ENCODE measurements at regions not wholly inside any gene's neighbourhood (a gene's known extent, or its start where the extent isn't known, plus 50 kb on each side); places are given as distances from the start of the nearest gene placed in this dataset.

DNA sequence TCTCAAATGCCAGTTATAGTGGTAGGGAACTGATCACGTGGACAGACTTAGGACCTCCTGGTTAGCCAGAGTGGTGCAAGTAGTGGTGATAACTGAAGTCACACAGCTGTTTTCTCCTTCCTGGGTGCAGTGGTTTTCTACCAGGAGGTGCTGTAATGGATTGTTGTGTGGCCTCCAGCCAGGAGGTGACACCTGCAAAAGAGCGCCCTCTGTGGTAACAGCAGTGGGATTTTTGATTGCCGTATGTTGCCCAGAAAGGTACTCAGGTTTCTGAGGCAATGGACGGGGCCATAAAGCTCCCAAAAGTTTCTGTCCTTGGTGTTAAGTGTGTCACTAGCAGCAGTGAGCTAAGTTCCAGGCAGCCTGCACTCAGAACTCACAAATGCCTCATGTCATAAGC, 1358.1 kb upstream of the DDX18 start:
- ChIA-PET POLR2A (no interaction called here), CTCF (no interaction called here)
- ATAC-seq, result no peak
- Histone ChIP-seq H3K27ac (ENCODE audit: low read length) (no peak overlapping the region), H3K4me1 (ENCODE audit: control insufficient read depth, insufficient read depth, low read length) (no peaks in the 10 kb centered on the region), H3K36me3 (ENCODE audit: control insufficient read depth, insufficient read depth, low read length) (no peaks in the 10 kb centered on the region), H3K4me3 (ENCODE audit: low read depth in 2 of 2, low read length in 2 of 2) (no peak overlapping the region), H3K9me3 (ENCODE audit: control insufficient read depth, insufficient read depth, low read depth, low read length) (no peaks in the 10 kb centered on the region; the same call in 1 of the 2 replicates), H3K27me3 (ENCODE audit: control insufficient read depth, insufficient read depth, low read length) (no peaks in the 10 kb centered on the region)
- intact Hi-C loops (cut with micrococcal nuclease; ENCODE audit: unreplicated experiment), result no loop called here
- no TSS peak for BruUV-seq (replicated peaks)
- DNase-seq (ENCODE audit: low read depth, low spot score), result no peak
- in situ Hi-C loops (cut with HindIII; ENCODE audit: low pct_unique_long_range_greater_than_20kb, low sequenced_read_pairs), result no loop called here
- TF ChIP-seq TCF7L2 (IDR thresholded peaks at IDR 0.05; ENCODE audit: low read depth, low read length), result no peak
- no peak for TF ChIP-seq POLR2AphosphoS5 (IDR thresholded peaks at IDR 0.05; ENCODE audit: low read depth, low read length)
- TF ChIP-seq SIN3A (IDR thresholded peaks at IDR 0.05; ENCODE audit: borderline replicate concordance, insufficient read depth, low read depth, low read length), result no peak
- TF ChIP-seq, protein P1, sequence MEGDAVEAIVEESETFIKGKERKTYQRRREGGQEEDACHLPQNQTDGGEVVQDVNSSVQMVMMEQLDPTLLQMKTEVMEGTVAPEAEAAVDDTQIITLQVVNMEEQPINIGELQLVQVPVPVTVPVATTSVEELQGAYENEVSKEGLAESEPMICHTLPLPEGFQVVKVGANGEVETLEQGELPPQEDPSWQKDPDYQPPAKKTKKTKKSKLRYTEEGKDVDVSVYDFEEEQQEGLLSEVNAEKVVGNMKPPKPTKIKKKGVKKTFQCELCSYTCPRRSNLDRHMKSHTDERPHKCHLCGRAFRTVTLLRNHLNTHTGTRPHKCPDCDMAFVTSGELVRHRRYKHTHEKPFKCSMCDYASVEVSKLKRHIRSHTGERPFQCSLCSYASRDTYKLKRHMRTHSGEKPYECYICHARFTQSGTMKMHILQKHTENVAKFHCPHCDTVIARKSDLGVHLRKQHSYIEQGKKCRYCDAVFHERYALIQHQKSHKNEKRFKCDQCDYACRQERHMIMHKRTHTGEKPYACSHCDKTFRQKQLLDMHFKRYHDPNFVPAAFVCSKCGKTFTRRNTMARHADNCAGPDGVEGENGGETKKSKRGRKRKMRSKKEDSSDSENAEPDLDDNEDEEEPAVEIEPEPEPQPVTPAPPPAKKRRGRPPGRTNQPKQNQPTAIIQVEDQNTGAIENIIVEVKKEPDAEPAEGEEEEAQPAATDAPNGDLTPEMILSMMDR (IDR thresholded peaks at IDR 0.05), result no peak
- TF ChIP-seq, protein P2, sequence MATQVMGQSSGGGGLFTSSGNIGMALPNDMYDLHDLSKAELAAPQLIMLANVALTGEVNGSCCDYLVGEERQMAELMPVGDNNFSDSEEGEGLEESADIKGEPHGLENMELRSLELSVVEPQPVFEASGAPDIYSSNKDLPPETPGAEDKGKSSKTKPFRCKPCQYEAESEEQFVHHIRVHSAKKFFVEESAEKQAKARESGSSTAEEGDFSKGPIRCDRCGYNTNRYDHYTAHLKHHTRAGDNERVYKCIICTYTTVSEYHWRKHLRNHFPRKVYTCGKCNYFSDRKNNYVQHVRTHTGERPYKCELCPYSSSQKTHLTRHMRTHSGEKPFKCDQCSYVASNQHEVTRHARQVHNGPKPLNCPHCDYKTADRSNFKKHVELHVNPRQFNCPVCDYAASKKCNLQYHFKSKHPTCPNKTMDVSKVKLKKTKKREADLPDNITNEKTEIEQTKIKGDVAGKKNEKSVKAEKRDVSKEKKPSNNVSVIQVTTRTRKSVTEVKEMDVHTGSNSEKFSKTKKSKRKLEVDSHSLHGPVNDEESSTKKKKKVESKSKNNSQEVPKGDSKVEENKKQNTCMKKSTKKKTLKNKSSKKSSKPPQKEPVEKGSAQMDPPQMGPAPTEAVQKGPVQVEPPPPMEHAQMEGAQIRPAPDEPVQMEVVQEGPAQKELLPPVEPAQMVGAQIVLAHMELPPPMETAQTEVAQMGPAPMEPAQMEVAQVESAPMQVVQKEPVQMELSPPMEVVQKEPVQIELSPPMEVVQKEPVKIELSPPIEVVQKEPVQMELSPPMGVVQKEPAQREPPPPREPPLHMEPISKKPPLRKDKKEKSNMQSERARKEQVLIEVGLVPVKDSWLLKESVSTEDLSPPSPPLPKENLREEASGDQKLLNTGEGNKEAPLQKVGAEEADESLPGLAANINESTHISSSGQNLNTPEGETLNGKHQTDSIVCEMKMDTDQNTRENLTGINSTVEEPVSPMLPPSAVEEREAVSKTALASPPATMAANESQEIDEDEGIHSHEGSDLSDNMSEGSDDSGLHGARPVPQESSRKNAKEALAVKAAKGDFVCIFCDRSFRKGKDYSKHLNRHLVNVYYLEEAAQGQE (IDR thresholded peaks at IDR 0.05; ENCODE audit: insufficient read depth in 1 of 2, low read depth in 2 of 2, low read length in 1 of 2), result no peak

DNA sequence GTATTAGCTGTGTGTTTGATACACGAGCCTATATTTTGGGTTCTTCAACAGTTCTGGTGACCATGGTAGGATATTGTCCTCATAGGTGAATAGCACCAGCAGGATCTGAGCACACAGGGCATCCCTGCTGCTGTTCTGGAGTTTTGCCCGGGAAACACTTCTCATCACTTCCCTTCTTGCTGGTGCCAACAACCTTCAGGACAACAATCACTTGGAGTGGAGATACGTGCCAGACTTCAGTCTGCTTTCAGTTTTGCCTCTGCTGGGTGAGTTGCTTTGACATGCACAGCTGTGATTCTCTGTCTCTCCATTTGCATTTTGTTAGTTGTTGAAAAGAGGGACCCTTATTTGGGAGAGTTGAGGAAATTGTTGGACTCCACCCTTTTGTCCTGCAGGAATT, 1347.2 kb upstream of the DDX18 start:
- in situ Hi-C loops (cut with HindIII; ENCODE audit: low pct_unique_long_range_greater_than_20kb, low sequenced_read_pairs) (no loop called here), intact Hi-C loops (cut with micrococcal nuclease; ENCODE audit: unreplicated experiment) (no loop called here)
- ATAC-seq (no peak), DNase-seq (ENCODE audit: low read depth, low spot score) (no peak)
- no TSS peak for BruUV-seq (replicated peaks)
- POLR2A ChIA-PET, result no interaction called here
- Histone ChIP-seq H3K4me1 (ENCODE audit: control insufficient read depth, insufficient read depth, low read length) (no peaks in the 10 kb centered on the region), H3K27ac (ENCODE audit: low read length) (no peak overlapping the region), H3K36me3 (ENCODE audit: control insufficient read depth, insufficient read depth, low read length) (no peaks in the 10 kb centered on the region), H3K4me3 (ENCODE audit: low read depth in 2 of 2, low read length in 2 of 2) (no peak overlapping the region), H3K9me3 (ENCODE audit: control insufficient read depth, insufficient read depth, low read depth, low read length) (no peaks in the 10 kb centered on the region), H3K27me3 (ENCODE audit: control insufficient read depth, insufficient read depth, low read length) (no peaks in the 10 kb centered on the region)
- CTCF ChIA-PET, result no interaction called here
- TF ChIP-seq, protein P1 (IDR thresholded peaks at IDR 0.05), result no peak
- TF ChIP-seq POLR2AphosphoS5 (IDR thresholded peaks at IDR 0.05; ENCODE audit: low read depth, low read length), result no peak
- no peak for TF ChIP-seq TCF7L2 (IDR thresholded peaks at IDR 0.05; ENCODE audit: low read depth, low read length)

DNA sequence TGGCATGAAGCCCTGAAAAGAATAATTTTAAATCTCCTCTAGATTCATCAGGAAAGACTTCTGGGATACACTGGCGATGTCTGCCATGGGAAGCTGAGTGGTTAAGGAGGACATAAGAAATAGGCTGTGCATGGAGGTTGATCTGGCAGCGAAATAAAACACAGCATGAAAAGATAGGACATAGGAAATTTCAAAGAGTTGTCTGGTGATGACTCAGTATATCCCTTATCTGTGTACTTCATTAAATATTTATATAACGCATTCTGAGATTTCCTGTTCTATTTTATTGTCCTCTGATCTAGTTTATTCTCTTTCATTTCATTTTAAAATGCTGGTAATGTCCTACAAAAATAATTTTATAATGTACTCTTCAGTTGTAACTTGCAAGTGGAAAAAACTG, 1337.3 kb upstream of the DDX18 start:
- intact Hi-C loops (cut with micrococcal nuclease; ENCODE audit: unreplicated experiment) (no loop called here), in situ Hi-C loops (cut with HindIII; ENCODE audit: low pct_unique_long_range_greater_than_20kb, low sequenced_read_pairs) (no loop called here)
- ChIA-PET POLR2A (no interaction called here), CTCF (no interaction called here)
- Histone ChIP-seq H3K4me1 (ENCODE audit: control insufficient read depth, insufficient read depth, low read length) (no peaks in the 10 kb centered on the region), H3K27me3 (ENCODE audit: control insufficient read depth, insufficient read depth, low read length) (no peaks in the 10 kb centered on the region), H3K27ac (ENCODE audit: low read length) (no peak overlapping the region), H3K9me3 (ENCODE audit: control insufficient read depth, insufficient read depth, low read depth, low read length) (no peaks in the 10 kb centered on the region), H3K4me3 (ENCODE audit: low read depth in 2 of 2, low read length in 2 of 2) (no peak overlapping the region), H3K36me3 (ENCODE audit: control insufficient read depth, insufficient read depth, low read length) (no peaks in the 10 kb centered on the region)
- BruUV-seq (replicated peaks), result no TSS peak
- TF ChIP-seq POLR2AphosphoS5 (IDR thresholded peaks at IDR 0.05; ENCODE audit: low read depth, low read length) (no peak), SIN3A (IDR thresholded peaks at IDR 0.05; ENCODE audit: borderline replicate concordance, insufficient read depth, low read depth, low read length) (no peak), TCF7L2 (IDR thresholded peaks at IDR 0.05; ENCODE audit: low read depth, low read length) (no peak)
- TF ChIP-seq, protein P1 (IDR thresholded peaks at IDR 0.05), result no peak
- TF ChIP-seq, protein P2 (IDR thresholded peaks at IDR 0.05; ENCODE audit: insufficient read depth in 1 of 2, low read depth in 2 of 2, low read length in 1 of 2), result no peak
- no peak for ATAC-seq
- no peak for DNase-seq (ENCODE audit: low read depth, low spot score)
